H9 (cell line): ENCODE measurements at regions not wholly inside any gene's neighbourhood (a gene's known extent, or its start where the extent isn't known, plus 50 kb on each side); places are given as distances from the start of the nearest gene placed in this dataset.
A peak's percentile ranks its signal among the peaks of the same experiment; 100 is the strongest.
"Not testable (repeated sequence)": the region's sequence is repeated elsewhere in the genome, so short reads cannot be mapped to it uniquely, and the experiment has no call there.

Experiments
- DNase-seq: peaks from one replicate; pipeline ENCODE4 v3.0.0-alpha.2; 2017
- H2AFZ ChIP-seq: one replicate; pipeline ENCODE4 v1.6.1; 2013; ENCODE audit warnings: mild to moderate bottlenecking, low read length, control low read depth, moderate library complexity
- H2AK5ac ChIP-seq: 2 replicates; pipeline ENCODE4 v1.6.1; 2013; ENCODE audit warnings: low read length, control low read depth, mixed read lengths; ENCODE audit not compliant: insufficient read length
- H2BK120ac ChIP-seq: one replicate; pipeline ENCODE4 v1.6.1; 2013; ENCODE audit warnings: low read depth, mild to moderate bottlenecking, low read length, control low read depth, inconsistent platforms; ENCODE audit not compliant: poor library complexity, severe bottlenecking
- H2BK12ac ChIP-seq: 2 replicates; pipeline ENCODE4 v1.6.1; 2013; ENCODE audit warnings: low read length, control low read depth, mixed read lengths, low read depth; ENCODE audit not compliant: insufficient read length
- H2BK15ac ChIP-seq: 2 replicates; pipeline ENCODE4 v1.6.1; 2013; ENCODE audit warnings: low read depth, low read length, control low read depth
- H2BK20ac ChIP-seq: one replicate; pipeline ENCODE4 v1.6.1; 2013; ENCODE audit warnings: low read depth, mild to moderate bottlenecking, low read length, control low read depth, inconsistent platforms; ENCODE audit not compliant: poor library complexity, severe bottlenecking
- H2BK5ac ChIP-seq: 2 replicates; pipeline ENCODE4 v1.6.1; 2013; ENCODE audit warnings: low read length, control low read depth, mixed read lengths; ENCODE audit not compliant: insufficient read length
- H3K14ac ChIP-seq: 2 replicates; pipeline ENCODE4 v1.6.1; 2013; ENCODE audit warnings: low read length, control low read depth; ENCODE audit not compliant: insufficient read depth
- H3K18ac ChIP-seq: 2 replicates; pipeline ENCODE4 v1.6.1; 2013; ENCODE audit warnings: low read depth, mild to moderate bottlenecking, mixed read lengths, low read length, control low read depth; ENCODE audit not compliant: insufficient read length
- H3K23ac ChIP-seq: 2 replicates; pipeline ENCODE4 v1.6.1; 2013; ENCODE audit warnings: low read length, control low read depth, mixed read lengths, low read depth; ENCODE audit not compliant: insufficient read length
- H3K23me2 ChIP-seq: 2 replicates; pipeline ENCODE4 v1.6.1; 2013; ENCODE audit warnings: low read depth, mild to moderate bottlenecking, mixed read lengths, low read length, control low read depth; ENCODE audit not compliant: insufficient read length, poor library complexity, severe bottlenecking
- H3K27ac ChIP-seq: 2 replicates; pipeline ENCODE4 v1.5.1; 2013; ENCODE audit warnings: low read length, control low read depth, mixed read lengths, low read depth; ENCODE audit not compliant: insufficient read length
- H3K27me3 ChIP-seq: 2 replicates; pipeline ENCODE4 v1.6.1; 2013; ENCODE audit warnings: low read length, control low read depth, inconsistent platforms; ENCODE audit not compliant: insufficient read depth
- H3K4ac ChIP-seq: 2 replicates; pipeline ENCODE4 v1.6.1; 2013; ENCODE audit warnings: low read depth, mild to moderate bottlenecking, control low read depth, inconsistent platforms, low read length, moderate library complexity
- H3K4me1 ChIP-seq: 2 replicates; pipeline ENCODE4 v1.6.1; 2013; ENCODE audit warnings: low read length, control low read depth, inconsistent platforms; ENCODE audit not compliant: insufficient read depth
- H3K4me2 ChIP-seq: 2 replicates; pipeline ENCODE4 v1.6.1; 2013; ENCODE audit warnings: low read length, control low read depth, mixed read lengths; ENCODE audit not compliant: insufficient read length, insufficient read depth
- H3K56ac ChIP-seq: 2 replicates; pipeline ENCODE4 v1.6.1; 2013; ENCODE audit warnings: low read depth, mild to moderate bottlenecking, mixed read lengths, low read length, control low read depth; ENCODE audit not compliant: insufficient read length
- H3K79me1 ChIP-seq: 2 replicates; pipeline ENCODE4 v1.6.1; 2013; ENCODE audit warnings: low read depth, mild to moderate bottlenecking, moderate library complexity, low read length, control low read depth, inconsistent platforms; ENCODE audit not compliant: insufficient read depth, poor library complexity, severe bottlenecking
- H3K79me2 ChIP-seq: 2 replicates; pipeline ENCODE4 v1.6.1; 2013; ENCODE audit warnings: low read length, control low read depth, inconsistent platforms; ENCODE audit not compliant: insufficient read depth
- H3K9ac ChIP-seq: 2 replicates; pipeline ENCODE4 v1.6.1; 2013; ENCODE audit warnings: low read length, control low read depth, mixed read lengths; ENCODE audit not compliant: insufficient read length; ENCODE audit errors: extremely low read depth
- H3K9me3 ChIP-seq: one replicate; pipeline ENCODE4 v1.6.1; 2013; ENCODE audit warnings: low read depth, low read length, inconsistent platforms; ENCODE audit not compliant: control insufficient read depth
- H3T11ph ChIP-seq: one replicate; pipeline ENCODE4 v1.6.1; 2013; ENCODE audit warnings: mild to moderate bottlenecking, low read length, control low read depth, inconsistent platforms
- H4K20me1 ChIP-seq: one replicate; pipeline ENCODE4 v1.6.1; 2013; ENCODE audit not compliant: control insufficient read depth, insufficient read length, insufficient read depth
- H4K5ac ChIP-seq: 2 replicates; pipeline ENCODE4 v1.6.1; 2013; ENCODE audit warnings: low read depth, mild to moderate bottlenecking, mixed read lengths, low read length, control low read depth; ENCODE audit not compliant: insufficient read length
- H4K8ac ChIP-seq: replicated peaks from 2 replicates; pipeline ENCODE4 v1.6.1; 2013; ENCODE audit warnings: low read length, control low read depth, mixed read lengths, low read depth; ENCODE audit not compliant: insufficient read length
- H4K91ac ChIP-seq: 2 replicates; pipeline ENCODE4 v1.6.1; 2013; ENCODE audit warnings: low read depth, mild to moderate bottlenecking, moderate library complexity, mixed read lengths, low read length, control low read depth; ENCODE audit not compliant: insufficient read length
- H3K27ac Mint-ChIP-seq, 3 experiments: 2 replicates in 2 of 3; 3 replicates in 1 of 3; pipeline ENCODE4 v1.8.0; 2020 to 2021; ENCODE audit warnings: mixed read lengths in 3 of 3, mild to moderate bottlenecking in 1 of 3, moderate library complexity in 1 of 3
- H3K27me3 Mint-ChIP-seq: 2 replicates; pipeline ENCODE4 v1.8.0; 2021; ENCODE audit warnings: low read depth, mild to moderate bottlenecking, moderate library complexity, mixed read lengths
- H3K36me3 Mint-ChIP-seq, 3 experiments: 2 replicates in 2 of 3; 3 replicates in 1 of 3; pipeline ENCODE4 v1.8.0; 2020 to 2021; ENCODE audit warnings: low read depth in 3 of 3, mixed read lengths in 3 of 3; ENCODE audit not compliant: insufficient read depth in 1 of 3
- H3K4me1 Mint-ChIP-seq, 2 experiments: 2 replicates each; pipeline ENCODE4 v1.8.0; 2020; ENCODE audit warnings: mixed read lengths in 2 of 2
- H3K4me3 Mint-ChIP-seq, 2 experiments: 2 replicates in 1 of 2; 3 replicates in 1 of 2; pipeline ENCODE4 v1.8.0; 2020 to 2021; ENCODE audit warnings: mild to moderate bottlenecking in 2 of 2, mixed read lengths in 2 of 2, moderate library complexity in 1 of 2
- H3K9me3 Mint-ChIP-seq, 2 experiments: 2 replicates in 1 of 2; 3 replicates in 1 of 2; pipeline ENCODE4 v1.8.0; 2020; ENCODE audit warnings: mild to moderate bottlenecking in 2 of 2, mixed read lengths in 2 of 2, moderate library complexity in 1 of 2

DNA sequence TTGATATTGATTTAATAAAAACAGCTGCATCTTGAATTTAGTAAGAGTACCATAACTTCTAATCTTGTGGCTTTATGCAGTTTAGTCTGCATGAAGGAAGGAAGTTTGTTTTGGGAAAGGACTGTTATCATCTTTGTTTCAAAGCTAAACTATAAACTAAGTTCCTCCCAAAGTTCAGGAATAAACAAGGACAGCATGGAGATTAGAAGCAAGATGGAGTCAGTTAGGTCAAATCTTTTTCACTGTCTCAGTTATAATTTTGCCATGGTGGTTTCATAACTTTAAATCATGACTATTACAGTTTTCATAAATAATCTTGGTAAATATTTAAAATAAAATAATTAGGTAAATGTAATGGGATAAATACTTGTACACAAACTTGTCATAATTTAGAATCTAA lies 189.9 kb upstream of the ETV3 start:
- peaks cover 30 to 33% of the 10 kb centered on the region in 2 experiments for H3K4me1 Mint-ChIP-seq
- not testable (repeated sequence) for H2BK120ac ChIP-seq, H3K4me3 Mint-ChIP-seq, H3K27me3 ChIP-seq, H3K14ac ChIP-seq, H3K4ac ChIP-seq, H4K8ac ChIP-seq, H4K20me1 ChIP-seq, H2AK5ac ChIP-seq, H3K4me1 ChIP-seq, H2AFZ ChIP-seq, H2BK20ac ChIP-seq, H2BK5ac ChIP-seq, H3K27ac ChIP-seq, H3K27me3 Mint-ChIP-seq, H3K18ac ChIP-seq, DNase-seq, H3K23ac ChIP-seq, H3K79me2 ChIP-seq, H4K5ac ChIP-seq, H3T11ph ChIP-seq, H3K23me2 ChIP-seq, H3K79me1 ChIP-seq, H2BK12ac ChIP-seq, H3K9ac ChIP-seq, H3K56ac ChIP-seq, H4K91ac ChIP-seq, H3K9me3 ChIP-seq, H3K4me2 ChIP-seq, H2BK15ac ChIP-seq
- peak overlapping the region in 1 of 3 experiments; percentile 35; a peak in 1 of 7 replicates for H3K27ac Mint-ChIP-seq
- peaks cover 8 to 21% (median 11%) of the 10 kb centered on the region in 3 experiments; a peak in 5 of 7 replicates for H3K36me3 Mint-ChIP-seq
- peaks cover 13 to 24% of the 10 kb centered on the region in 2 experiments; a peak in 4 of 5 replicates for H3K9me3 Mint-ChIP-seq
